Rectal smooth muscle tissue (tissue), 1 donor: ENCODE measurements at regions not wholly inside any gene's neighbourhood (a gene's known extent, or its start where the extent isn't known, plus 50 kb on each side); places are given as distances from the start of the nearest gene placed in this dataset.

ENCODE experiments used
- H3K27ac ChIP-seq: one replicate; pipeline ENCODE4 v1.7.0; 2013; ENCODE audit warnings: low read depth, low read length, inconsistent platforms
- H3K27me3 ChIP-seq: one replicate; pipeline ENCODE4 v1.7.0; 2013; ENCODE audit warnings: low read length; ENCODE audit not compliant: control insufficient read depth, insufficient read depth
- H3K36me3 ChIP-seq: one replicate; pipeline ENCODE4 v1.7.0; 2013; ENCODE audit warnings: low read length; ENCODE audit not compliant: control insufficient read depth, insufficient read depth
- H3K4me1 ChIP-seq: one replicate; pipeline ENCODE4 v1.7.0; 2013; ENCODE audit warnings: low read length; ENCODE audit not compliant: control insufficient read depth, insufficient read depth
- H3K4me3 ChIP-seq: one replicate; pipeline ENCODE4 v1.7.0; 2013; ENCODE audit warnings: low read length
- H3K9ac ChIP-seq: one replicate; pipeline ENCODE4 v1.7.0; 2013; ENCODE audit warnings: low read length

DNA sequence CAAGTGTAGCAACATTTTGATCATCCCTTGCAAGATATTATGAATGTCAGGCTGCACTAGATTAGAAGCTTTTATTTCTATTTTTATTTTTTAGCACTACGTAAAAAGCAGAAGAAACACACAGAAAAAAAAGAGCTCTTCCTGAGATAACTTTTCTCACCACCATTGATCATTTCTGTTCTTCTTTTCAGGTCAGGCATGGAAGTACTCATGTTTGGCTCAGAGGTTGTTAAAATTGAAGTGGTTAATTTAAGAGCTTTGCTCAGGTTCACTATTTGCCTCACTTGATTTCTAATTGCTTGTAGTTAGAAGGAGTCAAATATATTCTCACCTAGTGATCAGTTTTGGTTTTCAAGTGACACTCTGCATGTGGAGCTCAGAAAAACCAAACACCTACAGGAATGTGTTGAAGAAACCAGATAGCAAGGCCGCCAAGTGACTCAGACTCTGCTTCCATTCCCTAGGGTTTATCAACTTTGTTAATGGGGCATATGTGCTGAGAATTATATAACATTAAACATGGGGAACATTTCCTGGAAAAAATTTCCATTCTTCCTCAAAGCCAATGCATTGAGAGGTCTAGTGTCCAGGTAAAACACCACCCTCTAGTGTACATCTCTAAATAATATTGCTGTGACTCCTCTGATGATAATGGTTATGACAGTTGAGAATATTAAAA is 679.8 kb downstream of the CETN3 start:
- no peak overlapping the region for H3K4me3 ChIP-seq
- H3K9ac ChIP-seq, result no peak overlapping the region
- H3K36me3 ChIP-seq, result no peaks in the 10 kb centered on the region
- no peak overlapping the region for H3K27ac ChIP-seq
- no peaks in the 10 kb centered on the region for H3K27me3 ChIP-seq
- peaks cover 2% of the 10 kb centered on the region for H3K4me1 ChIP-seq

DNA sequence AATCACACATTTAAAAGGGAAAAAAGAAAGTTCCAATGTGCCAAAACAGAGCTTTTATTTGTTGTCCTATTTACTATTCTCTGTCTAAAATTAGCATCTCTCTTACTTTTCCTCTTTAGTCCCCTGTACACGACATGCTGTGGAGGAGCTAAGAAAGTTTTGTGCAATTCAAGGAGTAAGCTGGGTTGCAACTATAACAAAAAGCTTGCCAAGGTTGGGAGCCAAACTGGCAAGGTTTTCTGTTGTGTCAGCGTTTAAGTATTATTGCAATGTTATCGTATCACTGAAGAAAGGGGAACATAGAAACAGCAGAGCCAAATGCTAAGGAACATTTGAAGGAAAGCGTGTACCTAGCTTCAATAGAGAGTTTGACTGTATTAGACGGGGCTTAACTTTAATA is 680.8 kb downstream of the CETN3 start:
- no peak overlapping the region for H3K9ac ChIP-seq
- H3K27me3 ChIP-seq, result no peaks in the 10 kb centered on the region
- H3K4me1 ChIP-seq, result peaks cover under 1% of the 10 kb centered on the region
- no peaks in the 10 kb centered on the region for H3K36me3 ChIP-seq
- H3K4me3 ChIP-seq, result no peak overlapping the region
- H3K27ac ChIP-seq, result no peak overlapping the region

DNA sequence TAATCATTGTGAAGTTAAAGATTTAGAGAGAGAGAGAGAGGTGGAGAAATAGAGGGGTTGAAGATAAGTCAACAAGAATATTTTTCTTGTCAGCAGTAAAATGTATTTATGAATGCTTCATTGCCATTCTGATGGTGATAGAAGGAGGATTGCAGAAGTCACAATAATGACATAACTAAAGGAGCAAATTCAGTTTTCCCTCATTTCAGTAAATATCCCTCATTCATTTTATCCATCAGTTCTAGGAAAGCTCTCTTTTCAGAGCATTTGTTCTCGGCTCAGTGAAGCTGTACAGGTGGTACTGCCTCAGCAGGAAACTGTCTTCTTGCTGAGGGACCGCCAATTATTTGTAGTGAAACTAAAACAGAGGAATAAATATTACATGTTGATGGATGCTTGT is 681.4 kb downstream of the CETN3 start:
- Histone ChIP-seq H3K27me3 (no peaks in the 10 kb centered on the region), H3K36me3 (no peaks in the 10 kb centered on the region), H3K4me1 (no peaks in the 10 kb centered on the region), H3K27ac (no peak overlapping the region), H3K4me3 (no peak overlapping the region), H3K9ac (no peak overlapping the region)

DNA sequence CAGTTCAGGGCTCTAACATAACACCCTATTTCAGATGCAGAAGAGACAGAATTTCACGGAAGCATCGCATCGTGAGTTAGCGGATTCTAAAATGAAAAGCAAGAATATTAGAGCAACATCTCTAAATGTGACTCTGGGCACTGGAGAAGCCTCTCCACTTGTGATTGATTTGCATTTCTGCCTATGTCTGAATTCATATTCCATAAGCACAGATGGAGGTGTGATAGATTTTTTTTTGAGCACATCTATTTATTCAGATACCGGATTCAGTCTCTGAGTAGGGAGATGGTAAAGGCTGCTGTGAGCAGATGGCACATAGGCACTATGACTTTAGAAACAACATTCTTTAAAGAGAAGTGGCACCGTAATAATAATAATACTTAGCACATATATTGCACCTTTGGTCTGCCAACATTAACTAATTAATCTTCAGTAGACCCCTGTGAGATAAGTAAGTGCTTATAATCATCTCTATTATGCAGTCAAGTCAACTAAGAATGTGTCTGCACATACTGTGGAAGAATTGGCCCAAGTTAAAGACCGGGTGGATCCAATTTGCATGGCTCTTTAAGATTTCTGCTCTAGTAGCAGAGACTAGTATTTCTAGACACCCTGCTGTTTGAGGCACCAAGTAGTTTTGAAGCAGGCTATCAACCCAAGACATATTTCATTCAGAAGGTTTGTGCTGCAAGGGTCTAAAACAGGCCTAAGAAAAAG is 685.0 kb downstream of the CETN3 start:
- no peak overlapping the region for H3K4me3 ChIP-seq
- no peaks in the 10 kb centered on the region for H3K36me3 ChIP-seq

DNA sequence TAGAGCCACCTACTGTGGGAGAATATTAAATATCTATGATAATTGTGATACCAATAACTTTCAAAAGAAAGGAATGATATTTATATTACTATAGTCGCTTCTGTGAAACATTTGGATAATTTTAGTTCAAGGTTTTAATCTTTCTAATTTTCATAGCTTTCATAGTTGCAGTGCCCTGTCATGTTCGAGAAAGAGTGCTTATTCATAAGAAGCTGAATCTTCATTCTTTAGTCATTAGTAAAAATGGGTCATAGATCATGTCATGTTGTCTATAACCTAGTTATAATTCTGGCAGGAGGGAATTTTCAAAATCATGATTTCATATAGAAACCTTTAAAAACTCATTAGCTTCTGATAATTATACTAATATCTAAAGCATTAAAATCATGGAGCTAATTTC is 685.6 kb downstream of the CETN3 start:
- Histone ChIP-seq H3K27ac (no peak overlapping the region), H3K9ac (no peak overlapping the region), H3K4me3 (no peak overlapping the region), H3K27me3 (no peaks in the 10 kb centered on the region), H3K36me3 (no peaks in the 10 kb centered on the region), H3K4me1 (no peaks in the 10 kb centered on the region)

More for the DNA sequence above, 685.0 kb downstream of the CETN3 start:
- no peak overlapping the region for H3K9ac ChIP-seq
- H3K27ac ChIP-seq, result no peak overlapping the region
- H3K4me1 ChIP-seq, result no peaks in the 10 kb centered on the region
- H3K27me3 ChIP-seq, result no peaks in the 10 kb centered on the region

DNA sequence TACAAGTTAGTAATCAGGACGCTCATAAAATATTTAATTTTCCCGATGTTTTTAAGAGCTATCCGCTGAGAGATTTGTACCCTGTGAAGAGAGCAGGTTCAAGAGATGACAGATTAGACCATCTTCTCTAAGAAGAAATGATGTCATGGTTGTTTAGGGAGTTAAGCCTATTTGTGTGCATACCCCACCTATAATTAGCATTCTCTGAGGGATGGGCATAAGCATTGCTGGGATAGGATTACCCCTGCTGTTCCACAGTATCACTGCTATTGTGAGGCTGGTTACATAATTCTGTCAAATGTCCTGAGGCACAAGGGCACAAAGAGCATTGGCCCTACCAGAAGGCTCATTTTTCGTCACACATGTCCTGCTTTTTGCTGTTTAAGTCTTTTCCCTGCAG is 687.0 kb downstream of the CETN3 start:
- Histone ChIP-seq H3K27me3 (no peaks in the 10 kb centered on the region), H3K27ac (no peak overlapping the region), H3K4me1 (no peaks in the 10 kb centered on the region), H3K9ac (no peak overlapping the region), H3K4me3 (no peak overlapping the region), H3K36me3 (no peaks in the 10 kb centered on the region)

DNA sequence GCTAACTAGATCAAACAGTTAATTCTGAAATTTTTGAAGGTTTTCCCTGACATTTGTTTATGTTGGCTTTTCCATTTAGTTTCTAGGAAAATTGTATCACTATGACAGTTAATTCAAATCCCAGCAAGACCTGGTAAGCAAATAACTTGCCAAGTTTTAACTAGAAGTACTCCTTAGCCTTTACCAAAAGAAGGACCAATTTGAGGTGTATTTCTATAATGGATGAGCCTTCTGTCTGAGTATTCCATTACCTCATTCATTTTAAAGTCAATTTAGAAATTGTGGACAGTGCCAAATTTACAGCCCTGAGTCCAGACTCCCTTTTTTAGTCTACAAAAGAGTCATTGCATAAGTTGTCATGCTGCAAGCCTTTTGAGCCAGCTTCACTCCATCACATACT is 687.6 kb downstream of the CETN3 start:
- no peaks in the 10 kb centered on the region for H3K4me1 ChIP-seq
- H3K27me3 ChIP-seq, result no peaks in the 10 kb centered on the region
- H3K27ac ChIP-seq, result no peak overlapping the region

DNA sequence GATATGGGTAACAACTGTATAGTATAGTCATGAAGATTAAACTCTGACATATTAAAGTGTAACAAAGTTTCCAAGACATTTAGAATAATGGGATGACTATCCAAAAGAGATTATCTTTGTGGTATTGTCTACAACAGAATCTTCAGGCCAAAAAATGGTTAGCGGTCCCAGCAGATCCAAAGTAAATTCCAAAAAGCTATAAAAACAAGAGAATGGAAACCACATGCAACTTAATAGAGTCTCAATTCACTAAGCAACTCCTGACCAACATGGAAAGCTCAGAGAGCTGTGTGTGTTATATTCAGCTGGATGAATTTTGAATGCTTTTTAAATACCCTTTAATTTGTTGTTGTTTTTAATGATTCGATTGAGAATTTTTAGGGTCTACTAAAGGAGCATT is 688.2 kb downstream of the CETN3 start:
- Histone ChIP-seq H3K4me1 (no peaks in the 10 kb centered on the region), H3K4me3 (no peak overlapping the region), H3K36me3 (no peaks in the 10 kb centered on the region), H3K27me3 (no peaks in the 10 kb centered on the region), H3K27ac (no peak overlapping the region), H3K9ac (no peak overlapping the region)

More for the DNA sequence above, 687.6 kb downstream of the CETN3 start:
- H3K36me3 ChIP-seq, result no peaks in the 10 kb centered on the region
- H3K4me3 ChIP-seq, result no peak overlapping the region
- no peak overlapping the region for H3K9ac ChIP-seq

DNA sequence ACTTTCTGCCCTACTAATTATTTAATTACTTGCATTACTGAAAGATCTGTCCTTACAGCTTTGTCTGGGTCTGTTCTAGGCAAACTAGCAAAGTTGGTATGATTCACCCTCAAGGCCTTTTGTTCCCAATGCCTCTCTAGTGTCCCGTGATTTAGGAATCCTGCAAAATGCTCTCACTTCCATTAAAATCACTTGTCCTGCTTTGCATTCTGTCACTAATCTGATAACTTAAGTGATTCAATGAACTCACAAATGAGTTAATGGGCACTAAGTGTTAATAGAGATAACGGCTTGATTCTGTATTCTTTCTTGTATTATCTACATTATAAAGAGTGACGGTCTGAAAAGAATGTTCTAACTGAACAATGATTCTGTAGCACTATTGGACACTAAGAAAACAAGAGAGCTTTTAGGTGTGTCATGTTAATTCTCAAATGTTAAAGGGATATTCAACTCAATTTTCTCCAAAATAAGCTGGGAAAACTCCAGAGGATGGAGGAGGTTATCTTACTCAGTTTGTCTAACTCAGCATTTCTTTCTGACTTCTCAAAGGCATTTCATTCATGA is 697.3 kb downstream of the CETN3 start:
- no peak overlapping the region for H3K9ac ChIP-seq

DNA sequence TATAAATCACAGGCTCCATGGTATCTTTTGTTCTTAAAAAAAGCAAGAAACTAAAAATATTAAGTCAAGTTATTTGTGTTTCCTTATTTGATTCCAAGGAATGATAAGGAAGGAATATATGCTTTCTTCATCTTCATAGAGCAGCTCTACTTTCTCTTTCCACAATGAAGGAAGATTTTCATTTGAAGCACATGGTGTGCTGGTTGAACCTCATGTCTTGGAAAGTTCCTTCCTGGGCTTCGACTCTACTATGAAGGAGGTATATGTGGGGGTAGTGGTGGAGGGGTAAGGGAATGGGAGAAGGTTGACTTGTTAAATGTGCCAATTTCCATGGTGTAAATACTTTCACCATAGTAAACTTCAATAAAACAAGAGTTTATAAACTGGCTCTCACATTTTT is 698.0 kb downstream of the CETN3 start:
- Histone ChIP-seq H3K36me3 (no peaks in the 10 kb centered on the region), H3K27ac (no peak overlapping the region), H3K4me3 (no peak overlapping the region), H3K4me1 (no peaks in the 10 kb centered on the region), H3K9ac (no peak overlapping the region), H3K27me3 (no peaks in the 10 kb centered on the region)

More for the DNA sequence above, 697.3 kb downstream of the CETN3 start:
- no peaks in the 10 kb centered on the region for H3K4me1 ChIP-seq
- no peaks in the 10 kb centered on the region for H3K36me3 ChIP-seq
- no peak overlapping the region for H3K27ac ChIP-seq
- no peak overlapping the region for H3K4me3 ChIP-seq
- H3K27me3 ChIP-seq, result no peaks in the 10 kb centered on the region

DNA sequence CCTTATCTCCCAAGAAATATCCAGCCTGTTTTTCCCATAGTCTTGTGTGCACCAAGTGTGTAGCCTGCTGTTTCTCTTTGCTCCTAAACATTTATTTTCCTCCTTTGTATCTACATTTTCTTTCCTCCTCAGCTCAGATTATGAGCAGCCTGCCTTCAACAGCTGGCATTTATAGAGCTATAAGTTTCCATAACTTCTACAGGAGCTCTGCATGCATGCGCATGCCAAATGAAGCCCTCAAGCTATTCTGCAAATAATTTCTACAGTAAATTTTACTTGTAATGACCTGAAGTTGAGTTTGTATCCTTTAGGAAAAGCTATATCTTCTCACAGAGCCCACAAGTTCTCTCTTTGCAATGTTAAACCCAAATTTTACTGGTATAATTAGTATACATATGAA is 699.5 kb downstream of the CETN3 start:
- no peaks in the 10 kb centered on the region for H3K4me1 ChIP-seq
- no peaks in the 10 kb centered on the region for H3K36me3 ChIP-seq
- no peaks in the 10 kb centered on the region for H3K27me3 ChIP-seq
- H3K4me3 ChIP-seq, result no peak overlapping the region
- H3K27ac ChIP-seq, result no peak overlapping the region
- no peak overlapping the region for H3K9ac ChIP-seq

DNA sequence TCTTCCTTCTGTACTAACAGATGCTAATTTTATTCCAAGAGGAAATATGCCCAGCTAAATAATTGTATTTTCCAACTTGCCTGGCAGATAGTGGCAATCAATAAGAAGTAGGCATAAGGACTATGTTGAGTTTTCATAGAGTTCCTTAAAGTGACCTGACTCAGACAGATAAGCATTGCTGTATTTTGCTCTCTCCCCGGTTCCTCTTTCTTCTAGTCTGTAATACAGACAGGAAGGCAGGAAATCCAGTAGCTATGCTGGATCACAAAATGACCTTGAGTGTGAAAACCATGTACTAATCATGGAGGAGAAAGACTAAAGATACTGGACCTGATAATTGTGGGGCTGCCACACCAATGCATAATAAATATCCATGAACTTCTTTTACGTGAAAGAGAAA is 701.7 kb downstream of the CETN3 start:
- Histone ChIP-seq H3K9ac (no peak overlapping the region), H3K4me3 (no peak overlapping the region), H3K4me1 (no peaks in the 10 kb centered on the region), H3K36me3 (no peaks in the 10 kb centered on the region), H3K27ac (no peak overlapping the region), H3K27me3 (no peaks in the 10 kb centered on the region)

DNA sequence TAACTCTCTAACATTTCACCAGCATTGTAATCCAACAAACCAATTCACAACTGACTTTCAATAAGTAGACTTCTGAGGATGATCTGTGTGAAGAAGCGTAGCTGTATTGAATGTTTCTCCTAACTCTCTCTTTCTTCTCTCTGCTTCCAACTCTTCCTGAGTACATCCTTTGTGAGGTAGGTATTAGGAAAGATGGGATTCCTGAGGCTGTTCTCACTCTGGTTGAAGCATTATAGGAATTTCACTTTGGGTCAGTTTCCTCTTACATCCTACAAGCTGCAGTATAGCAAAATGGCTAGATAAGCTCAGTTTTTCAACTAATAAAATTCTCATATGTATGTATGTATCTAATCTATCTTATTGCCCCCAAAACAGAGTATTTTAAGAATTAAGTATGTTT is 702.8 kb downstream of the CETN3 start:
- Histone ChIP-seq H3K27me3 (no peaks in the 10 kb centered on the region), H3K9ac (no peak overlapping the region)

More for the DNA sequence above, 702.8 kb downstream of the CETN3 start:
- Histone ChIP-seq H3K4me3 (no peak overlapping the region), H3K27ac (no peak overlapping the region), H3K36me3 (no peaks in the 10 kb centered on the region), H3K4me1 (no peaks in the 10 kb centered on the region)
